ENCODE measurements at regions not wholly inside any gene's neighbourhood (a gene's known extent, or its start where the extent isn't known, plus 50 kb on each side); places are given as distances from the start of the nearest gene placed in this dataset.

GRCh38 chr18:34039611-34040010, 185.1 kb downstream of the NOL4 start (continued):
- TF ChIP-seq, protein P1, sequence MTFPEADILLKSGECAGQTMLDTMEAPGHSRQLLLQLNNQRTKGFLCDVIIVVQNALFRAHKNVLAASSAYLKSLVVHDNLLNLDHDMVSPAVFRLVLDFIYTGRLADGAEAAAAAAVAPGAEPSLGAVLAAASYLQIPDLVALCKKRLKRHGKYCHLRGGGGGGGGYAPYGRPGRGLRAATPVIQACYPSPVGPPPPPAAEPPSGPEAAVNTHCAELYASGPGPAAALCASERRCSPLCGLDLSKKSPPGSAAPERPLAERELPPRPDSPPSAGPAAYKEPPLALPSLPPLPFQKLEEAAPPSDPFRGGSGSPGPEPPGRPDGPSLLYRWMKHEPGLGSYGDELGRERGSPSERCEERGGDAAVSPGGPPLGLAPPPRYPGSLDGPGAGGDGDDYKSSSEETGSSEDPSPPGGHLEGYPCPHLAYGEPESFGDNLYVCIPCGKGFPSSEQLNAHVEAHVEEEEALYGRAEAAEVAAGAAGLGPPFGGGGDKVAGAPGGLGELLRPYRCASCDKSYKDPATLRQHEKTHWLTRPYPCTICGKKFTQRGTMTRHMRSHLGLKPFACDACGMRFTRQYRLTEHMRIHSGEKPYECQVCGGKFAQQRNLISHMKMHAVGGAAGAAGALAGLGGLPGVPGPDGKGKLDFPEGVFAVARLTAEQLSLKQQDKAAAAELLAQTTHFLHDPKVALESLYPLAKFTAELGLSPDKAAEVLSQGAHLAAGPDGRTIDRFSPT (tag by site-specific recombination; IDR thresholded peaks at IDR 0.05): no peak
- TF ChIP-seq YY1 (tag by site-specific recombination; IDR thresholded peaks at IDR 0.05) (no peak), ZNF510 (tag by site-specific recombination; IDR thresholded peaks at IDR 0.05; ENCODE audit: insufficient replicate concordance) (no peak)

DNA sequence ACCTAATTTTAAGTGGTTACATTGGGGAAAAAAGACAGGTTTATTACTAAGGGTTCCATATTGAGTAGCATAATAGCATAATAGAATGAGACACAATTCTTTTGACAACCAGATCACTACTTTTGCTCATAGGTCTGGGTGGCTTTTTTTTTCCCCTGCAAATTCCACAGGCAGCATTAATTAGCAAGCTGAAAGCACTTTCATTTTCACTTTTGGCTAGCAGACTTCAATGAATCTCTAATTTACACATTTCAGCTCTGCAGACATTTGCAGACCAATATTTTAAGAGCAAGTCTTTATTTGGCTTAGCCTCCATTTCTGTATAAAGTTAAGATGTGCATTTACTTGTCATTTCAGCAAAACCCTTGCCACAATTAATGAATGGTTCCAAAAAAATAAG, 185.5 kb downstream of the NOL4 start:
- Histone ChIP-seq H3K4me1 (ENCODE audit: control insufficient read depth, insufficient read depth, low read length) (no peaks in the 10 kb centered on the region), H3K36me3 (ENCODE audit: control insufficient read depth in 2 of 2, insufficient read depth in 1 of 2, low read length in 2 of 2) (no peaks in the 10 kb centered on the region), H3K4me3 (ENCODE audit: low read depth, low read length) (no peak overlapping the region), H3K9me3 (ENCODE audit: control insufficient read depth, insufficient read depth, low read depth, low read length) (no peaks in the 10 kb centered on the region), H3K27ac (ENCODE audit: extremely low read depth, low read depth, low read length) (no peak overlapping the region)
- ChIA-PET POLR2A (no interaction called here), CTCF (no interaction called here)
- TF ChIP-seq, protein P2, sequence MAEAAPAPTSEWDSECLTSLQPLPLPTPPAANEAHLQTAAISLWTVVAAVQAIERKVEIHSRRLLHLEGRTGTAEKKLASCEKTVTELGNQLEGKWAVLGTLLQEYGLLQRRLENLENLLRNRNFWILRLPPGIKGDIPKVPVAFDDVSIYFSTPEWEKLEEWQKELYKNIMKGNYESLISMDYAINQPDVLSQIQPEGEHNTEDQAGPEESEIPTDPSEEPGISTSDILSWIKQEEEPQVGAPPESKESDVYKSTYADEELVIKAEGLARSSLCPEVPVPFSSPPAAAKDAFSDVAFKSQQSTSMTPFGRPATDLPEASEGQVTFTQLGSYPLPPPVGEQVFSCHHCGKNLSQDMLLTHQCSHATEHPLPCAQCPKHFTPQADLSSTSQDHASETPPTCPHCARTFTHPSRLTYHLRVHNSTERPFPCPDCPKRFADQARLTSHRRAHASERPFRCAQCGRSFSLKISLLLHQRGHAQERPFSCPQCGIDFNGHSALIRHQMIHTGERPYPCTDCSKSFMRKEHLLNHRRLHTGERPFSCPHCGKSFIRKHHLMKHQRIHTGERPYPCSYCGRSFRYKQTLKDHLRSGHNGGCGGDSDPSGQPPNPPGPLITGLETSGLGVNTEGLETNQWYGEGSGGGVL (tag by site-specific recombination; IDR thresholded peaks at IDR 0.05): no peak
- TF ChIP-seq HOXA7 (CRISPR knock-in tag; IDR thresholded peaks at IDR 0.05; ENCODE audit: borderline replicate concordance): no peak

DNA sequence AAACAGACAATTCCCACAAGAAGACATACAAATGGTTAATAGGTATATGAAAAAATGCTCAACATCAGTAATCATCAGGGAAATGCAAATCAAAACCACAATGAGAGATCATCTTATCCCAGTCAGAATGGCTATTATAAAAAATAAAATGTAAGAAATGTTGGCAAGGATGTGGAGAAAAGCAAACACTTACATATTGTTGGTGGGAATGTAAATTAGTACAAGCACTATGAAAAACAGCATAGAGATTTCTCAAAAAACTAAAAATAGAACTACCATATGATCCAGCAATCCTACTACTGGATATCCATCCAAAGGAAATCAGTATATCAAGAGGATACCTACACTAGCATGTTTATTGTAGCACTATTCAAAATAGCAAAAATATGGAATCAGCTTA, 186.6 kb downstream of the NOL4 start:
- POLR2A ChIA-PET: no interaction called here
- no peak overlapping the region for H3K27ac ChIP-seq (ENCODE audit: extremely low read depth, low read depth, low read length)
- CTCF ChIA-PET: no interaction called here
- H3K36me3 ChIP-seq (ENCODE audit: control insufficient read depth in 2 of 2, insufficient read depth in 1 of 2, low read length in 2 of 2): no peaks in the 10 kb centered on the region
- no peaks in the 10 kb centered on the region for H3K4me1 ChIP-seq (ENCODE audit: control insufficient read depth, insufficient read depth, low read length)
- H3K9me3 ChIP-seq (ENCODE audit: control insufficient read depth, insufficient read depth, low read depth, low read length): no peaks in the 10 kb centered on the region
- H3K4me3 ChIP-seq (ENCODE audit: low read depth, low read length): no peak overlapping the region
- TF ChIP-seq ZNF639 (tag by site-specific recombination; IDR thresholded peaks at IDR 0.05) (no peak), ZNF837 (tag by site-specific recombination; IDR thresholded peaks at IDR 0.05) (no peak), ZNF274 (IDR thresholded peaks at IDR 0.05; ENCODE audit: low read length) (no peak), ZNF274 (tag by site-specific recombination; IDR thresholded peaks at IDR 0.05; ENCODE audit: borderline replicate concordance) (no peak), SP7 (tag by site-specific recombination; IDR thresholded peaks at IDR 0.05) (no peak), ZNF335 (tag by site-specific recombination; conservative IDR thresholded peaks at IDR 0.05) (no peak), REPIN1 (tag by site-specific recombination; IDR thresholded peaks at IDR 0.05; ENCODE audit: low read depth) (no peak), ZNF394 (tag by site-specific recombination; IDR thresholded peaks at IDR 0.05; ENCODE audit: borderline replicate concordance) (no peak), PATZ1 (tag by site-specific recombination; IDR thresholded peaks at IDR 0.05) (no peak), ZNF473 (tag by site-specific recombination; IDR thresholded peaks at IDR 0.05) (no peak), ZNF529 (tag by site-specific recombination; IDR thresholded peaks at IDR 0.05; ENCODE audit: insufficient replicate concordance) (no peak), GLI2 (tag by site-specific recombination; IDR thresholded peaks at IDR 0.05; ENCODE audit: borderline replicate concordance, low read depth) (no peak)
- TF ChIP-seq, protein P3, sequence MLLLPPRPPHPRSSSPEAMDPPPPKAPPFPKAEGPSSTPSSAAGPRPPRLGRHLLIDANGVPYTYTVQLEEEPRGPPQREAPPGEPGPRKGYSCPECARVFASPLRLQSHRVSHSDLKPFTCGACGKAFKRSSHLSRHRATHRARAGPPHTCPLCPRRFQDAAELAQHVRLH (tag by site-specific recombination; IDR thresholded peaks at IDR 0.05): no peak
- TF ChIP-seq, protein P1 (tag by site-specific recombination; IDR thresholded peaks at IDR 0.05): no peak
- TF ChIP-seq, protein P4, sequence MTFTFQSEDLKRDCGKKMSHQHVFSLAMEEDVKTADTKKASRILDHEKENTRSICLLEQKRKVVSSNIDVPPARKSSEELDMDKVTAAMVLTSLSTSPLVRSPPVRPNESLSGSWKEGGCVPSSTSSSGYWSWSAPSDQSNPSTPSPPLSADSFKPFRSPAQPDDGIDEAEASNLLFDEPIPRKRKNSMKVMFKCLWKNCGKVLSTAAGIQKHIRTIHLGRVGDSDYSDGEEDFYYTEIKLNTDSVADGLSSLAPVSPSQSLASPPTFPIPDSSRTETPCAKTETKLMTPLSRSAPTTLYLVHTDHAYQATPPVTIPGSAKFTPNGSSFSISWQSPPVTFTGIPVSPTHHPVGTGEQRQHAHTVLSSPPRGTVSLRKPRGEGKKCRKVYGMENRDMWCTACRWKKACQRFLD (tag by site-specific recombination; IDR thresholded peaks at IDR 0.05): no peak
- TF ChIP-seq, protein P5, sequence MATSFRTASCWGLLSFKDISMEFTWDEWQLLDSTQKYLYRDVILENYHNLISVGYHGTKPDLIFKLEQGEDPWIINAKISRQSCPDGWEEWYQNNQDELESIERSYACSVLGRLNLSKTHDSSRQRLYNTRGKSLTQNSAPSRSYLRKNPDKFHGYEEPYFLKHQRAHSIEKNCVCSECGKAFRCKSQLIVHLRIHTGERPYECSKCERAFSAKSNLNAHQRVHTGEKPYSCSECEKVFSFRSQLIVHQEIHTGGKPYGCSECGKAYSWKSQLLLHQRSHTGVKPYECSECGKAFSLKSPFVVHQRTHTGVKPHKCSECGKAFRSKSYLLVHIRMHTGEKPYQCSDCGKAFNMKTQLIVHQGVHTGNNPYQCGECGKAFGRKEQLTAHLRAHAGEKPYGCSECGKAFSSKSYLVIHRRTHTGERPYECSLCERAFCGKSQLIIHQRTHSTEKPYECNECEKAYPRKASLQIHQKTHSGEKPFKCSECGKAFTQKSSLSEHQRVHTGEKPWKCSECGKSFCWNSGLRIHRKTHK (tag by site-specific recombination; IDR thresholded peaks at IDR 0.05): no peak

All from HEK293 (cell line).